A549 (cell line): ENCODE measurements at regions not wholly inside any gene's neighbourhood (a gene's known extent, or its start where the extent isn't known, plus 50 kb on each side); places are given as distances from the start of the nearest gene placed in this dataset.

ENCODE experiments used
- CTCF ChIP-seq: fragments of >200 bp; sonication (Bioruptor Twin); formaldehyde crosslinking; IDR thresholded peaks from 3 replicates; pipeline ENCODE4 v1.5.1; 2016
- ELK1 ChIP-seq: fragments of 150-350 bp; IDR thresholded peaks from 2 replicates; pipeline ENCODE4 v1.6.1; 2014; ENCODE audit warnings: low read depth, mild to moderate bottlenecking, low read length
- EP300 ChIP-seq, 2 experiments: fragments of >200 bp; sonication (Bioruptor Twin); formaldehyde crosslinking; IDR thresholded peaks; 2 replicates in 1 of 2; 3 replicates in 1 of 2; pipeline ENCODE4 v1.6.1; 2016 to 2017
- HMGXB4 ChIP-seq: fragments of 250-450 bp; sonication (Bioruptor Pico); IDR thresholded peaks from 2 replicates; pipeline ENCODE4 v1.5.0; 2021; ENCODE audit warnings: mild to moderate bottlenecking, moderate library complexity, borderline replicate concordance
- HOXA7 ChIP-seq: fragments of 250-450 bp; sonication (Bioruptor Pico); IDR thresholded peaks from 2 replicates; pipeline ENCODE4 v1.5.0; 2020; ENCODE audit warnings: mild to moderate bottlenecking, moderate library complexity
- JUN ChIP-seq, 2 experiments: fragments of >200 bp; sonication (Bioruptor Twin); formaldehyde crosslinking; IDR thresholded peaks; 2 replicates in 1 of 2; 3 replicates in 1 of 2; pipeline ENCODE4 v1.6.1; 2016 to 2017
- KDM5A ChIP-seq: fragments of 200-600 bp; sonication (generic); IDR thresholded peaks from 2 replicates; pipeline ENCODE4 v1.6.1; 2016; ENCODE audit warnings: antibody characterized with exemption, mild to moderate bottlenecking
- MAX ChIP-seq: IDR thresholded peaks from 2 replicates; pipeline ENCODE4 v1.6.1; 2012
- PHF8 ChIP-seq: fragments of 200-600 bp; sonication (generic); IDR thresholded peaks from 2 replicates; pipeline ENCODE4 v1.6.1; 2016; ENCODE audit warnings: low read depth, mild to moderate bottlenecking, antibody characterized with exemption, moderate library complexity, borderline replicate concordance
- POLR2A ChIP-seq: IDR thresholded peaks from 2 replicates; pipeline ENCODE4 v1.6.1; 2012; ENCODE audit warnings: mild to moderate bottlenecking, low read length
- RAD21 ChIP-seq, 2 experiments: fragments of >200 bp in 1 of 2; sonication (Bioruptor Twin) in 1 of 2; formaldehyde crosslinking in 1 of 2; IDR thresholded peaks in 1 of 2; conservative IDR thresholded peaks in 1 of 2; 2 replicates in 1 of 2; 3 replicates in 1 of 2; pipeline ENCODE4 v1.6.1; 2012 to 2018; ENCODE audit warnings: inconsistent platforms in 1 of 2
- REST ChIP-seq: fragments of 200-600 bp; sonication (generic); IDR thresholded peaks from 2 replicates; pipeline ENCODE4 v1.6.1; 2016; ENCODE audit warnings: antibody characterized with exemption, mild to moderate bottlenecking, moderate library complexity
- SREBF2 ChIP-seq: fragments of 450-650 bp; IDR thresholded peaks from 2 replicates; pipeline ENCODE4 v1.6.1; 2014; ENCODE audit warnings: mild to moderate bottlenecking, moderate library complexity

GRCh38 chr5:144015961-144016360 lies 154.5 kb downstream of the YIPF5 start:
- TF ChIP-seq ELK1 (no peak), CTCF (no peak), KDM5A (no peak), SREBF2 (no peak), HOXA7 (CRISPR knock-in tag) (no peak), REST (no peak), RAD21 (conservative IDR thresholded peaks at IDR 0.05 in 1 of 2, IDR thresholded peaks at IDR 0.05 in 1 of 2) (no peak), POLR2A (no peak), MAX (no peak), HMGXB4 (CRISPR knock-in tag) (no peak), PHF8 (no peak), JUN (IDR thresholded peaks at IDR 0.05) (no peak), EP300 (IDR thresholded peaks at IDR 0.05) (no peak)
